ENCODE measurements at regions not wholly inside any gene's neighbourhood (a gene's known extent, or its start where the extent isn't known, plus 50 kb on each side); places are given as distances from the start of the nearest gene placed in this dataset.

- DNase-seq (ENCODE audit: low spot score) = no peak
These were observed 176.7 kb upstream of the CTTNBP2NL start for GRCh38 chr1:112219267-112219666.

- no peak for DNase-seq (ENCODE audit: low spot score)
These were observed 165.8 kb upstream of the CTTNBP2NL start for GRCh38 chr1:112230232-112230631.

GRCh38 chr1:112231331-112231730 lies 164.7 kb upstream of the CTTNBP2NL start:
- no peak for DNase-seq (ENCODE audit: low spot score)

DNA sequence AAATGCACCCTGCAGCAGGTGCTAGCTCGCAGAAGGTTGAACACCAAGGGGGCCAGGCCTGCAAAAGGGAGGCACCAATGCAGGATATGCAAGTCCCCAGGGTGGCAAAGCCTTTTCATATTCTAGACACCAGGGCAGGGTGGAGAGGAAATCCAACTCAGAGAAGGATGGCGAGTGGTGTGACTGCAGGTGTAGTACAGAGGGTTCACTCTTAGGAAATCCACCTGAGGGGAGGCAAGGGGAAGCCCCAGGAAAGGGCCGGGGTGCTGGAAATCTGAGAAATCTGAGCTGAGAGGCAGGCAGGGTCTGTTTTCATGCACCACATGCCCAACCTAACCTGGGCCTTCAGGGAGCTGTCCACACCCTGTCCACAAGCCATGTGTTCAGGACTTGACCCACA lies 163.2 kb upstream of the CTTNBP2NL start:
- DNase-seq (ENCODE audit: low spot score) = no peak

GRCh38 chr1:112234710-112235109 lies 161.3 kb upstream of the CTTNBP2NL start:
- no peak for DNase-seq (ENCODE audit: low spot score)

GRCh38 chr1:112237983-112238545 lies 157.9 kb upstream of the CTTNBP2NL start:
- DNase-seq (ENCODE audit: low spot score) = no peak

- DNase-seq (ENCODE audit: low spot score) = no peak
These were observed 156.2 kb upstream of the CTTNBP2NL start for GRCh38 chr1:112239683-112240330.

DNA sequence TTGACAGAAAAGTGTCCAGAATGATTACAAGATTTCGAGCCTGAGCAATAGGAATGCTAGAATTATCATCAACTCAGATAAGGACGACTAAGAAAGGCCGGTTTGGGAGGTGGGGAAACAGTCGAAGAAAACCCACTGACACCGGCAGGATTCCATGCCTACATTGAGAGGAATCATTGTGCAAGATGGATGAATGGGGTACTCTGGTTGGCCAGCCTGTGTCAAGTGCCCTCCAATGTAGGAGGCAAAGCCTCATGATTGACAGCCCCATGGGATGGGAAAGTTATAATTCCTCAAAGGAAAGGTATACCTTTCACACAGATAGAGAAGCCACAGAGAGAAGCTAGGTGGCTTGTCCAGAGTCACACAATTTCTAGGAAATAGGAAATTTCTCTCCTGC lies 153.5 kb upstream of the CTTNBP2NL start:
- DNase-seq (ENCODE audit: low spot score) = no peak

- peak; percentile 50 for DNase-seq (ENCODE audit: low spot score)
These were observed 151.9 kb upstream of the CTTNBP2NL start for GRCh38 chr1:112244131-112244530.

GRCh38 chr1:112245114-112245513 lies 150.9 kb upstream of the CTTNBP2NL start:
- DNase-seq (ENCODE audit: low spot score) = no peak

GRCh38 chr1:112247036-112247597 lies 148.9 kb upstream of the CTTNBP2NL start:
- DNase-seq (ENCODE audit: low spot score) = no peak

GRCh38 chr1:112247961-112248360 lies 148.1 kb upstream of the CTTNBP2NL start:
- no peak for DNase-seq (ENCODE audit: low spot score)

DNA sequence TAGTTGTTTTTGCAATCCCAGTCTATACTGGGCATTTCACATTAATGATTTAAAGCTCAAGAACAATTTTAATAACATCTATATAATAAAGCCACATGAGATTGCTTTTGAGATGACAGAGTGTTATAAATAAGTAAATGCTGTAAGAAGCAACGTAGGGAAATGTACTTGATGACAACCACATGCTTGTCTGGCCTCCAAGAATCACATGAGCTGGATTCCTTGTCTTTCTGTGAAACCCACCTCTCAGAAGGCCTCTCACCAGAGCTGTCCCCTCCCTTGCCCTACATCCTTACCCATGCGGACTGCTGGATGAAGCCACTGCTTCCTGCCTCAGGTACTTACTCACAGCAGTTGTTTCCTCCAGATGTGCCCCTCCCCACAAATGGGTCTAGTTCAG lies 145.1 kb upstream of the CTTNBP2NL start:
- no peak for DNase-seq (ENCODE audit: low spot score)

- peak; percentile 76 for DNase-seq (ENCODE audit: low spot score)
These were observed 144.1 kb upstream of the CTTNBP2NL start for GRCh38 chr1:112251766-112252506.

- no peak for DNase-seq (ENCODE audit: low spot score)
These were observed 142.6 kb upstream of the CTTNBP2NL start for GRCh38 chr1:112253366-112253765.

DNA sequence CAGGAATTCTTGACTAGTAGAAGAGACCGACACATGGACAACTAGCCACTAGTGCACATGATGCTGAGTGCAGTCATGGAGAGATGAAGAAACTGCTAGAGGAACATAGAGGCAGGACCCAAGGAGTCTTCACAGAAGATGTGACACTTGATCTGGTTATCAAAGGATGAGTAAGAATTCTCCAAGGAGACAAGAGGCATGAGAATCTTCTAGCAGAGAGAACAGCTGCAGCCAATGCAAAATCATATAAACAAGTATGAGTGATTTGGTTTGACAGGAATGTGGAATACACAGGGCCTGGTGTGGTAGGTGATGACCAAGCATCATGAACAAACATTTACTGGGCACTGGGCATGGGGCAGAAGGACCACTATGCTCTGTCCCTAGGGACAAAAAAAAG lies 140.9 kb upstream of the CTTNBP2NL start:
- DNase-seq (ENCODE audit: low spot score) = no peak

- no peak for DNase-seq (ENCODE audit: low spot score)
These were observed 139.6 kb upstream of the CTTNBP2NL start for GRCh38 chr1:112256411-112256810.

- peak; percentile 6 for DNase-seq (ENCODE audit: low spot score)
These were observed 138.8 kb upstream of the CTTNBP2NL start for GRCh38 chr1:112257043-112257835.

GRCh38 chr1:112260699-112261098 lies 135.3 kb upstream of the CTTNBP2NL start:
- no peak for DNase-seq (ENCODE audit: low spot score)

DNA sequence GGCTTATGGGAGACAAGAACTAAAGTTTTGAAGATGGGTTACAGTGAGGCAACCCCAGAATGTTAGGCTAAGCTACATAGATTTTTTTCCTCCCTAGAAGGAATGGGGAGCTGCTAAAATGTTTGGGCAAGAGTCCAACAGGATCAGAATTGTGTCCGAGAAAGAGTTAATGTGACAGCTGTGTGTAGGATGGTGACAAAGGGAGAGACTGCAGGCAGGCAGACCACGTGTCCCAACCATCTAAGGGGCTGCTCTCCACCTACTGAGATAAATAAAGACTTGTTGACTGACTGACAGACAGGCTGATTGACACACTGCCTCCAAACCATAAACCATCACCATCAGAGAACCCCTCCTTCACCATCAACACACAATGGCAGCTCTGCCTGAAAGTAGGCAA lies 133.7 kb upstream of the CTTNBP2NL start:
- DNase-seq (ENCODE audit: low spot score) = no peak

- no peak for DNase-seq (ENCODE audit: low spot score)
These were observed 133.0 kb upstream of the CTTNBP2NL start for GRCh38 chr1:112263042-112263441.

GRCh38 chr1:112263453-112263852 lies 132.6 kb upstream of the CTTNBP2NL start:
- peak; percentile 6 for DNase-seq (ENCODE audit: low spot score)
